CD4-positive, alpha-beta T cell treated with Interleukin-1 beta for 1 hour (primary cell): ENCODE measurements at regions not wholly inside any gene's neighbourhood (a gene's known extent, or its start where the extent isn't known, plus 50 kb on each side); places are given as distances from the start of the nearest gene placed in this dataset.

Source experiments
- DNase-seq, 2 donors: peaks; one replicate each; pipeline ENCODE4 v3.0.0-alpha.2; 2020 to 2022

GRCh38 chr16:62657116-62657515 lies 620.9 kb upstream of the CDH8 start:
- no peak for DNase-seq

- DNase-seq = no peak
These were observed 616.3 kb upstream of the CDH8 start for GRCh38 chr16:62652441-62653120.

DNA sequence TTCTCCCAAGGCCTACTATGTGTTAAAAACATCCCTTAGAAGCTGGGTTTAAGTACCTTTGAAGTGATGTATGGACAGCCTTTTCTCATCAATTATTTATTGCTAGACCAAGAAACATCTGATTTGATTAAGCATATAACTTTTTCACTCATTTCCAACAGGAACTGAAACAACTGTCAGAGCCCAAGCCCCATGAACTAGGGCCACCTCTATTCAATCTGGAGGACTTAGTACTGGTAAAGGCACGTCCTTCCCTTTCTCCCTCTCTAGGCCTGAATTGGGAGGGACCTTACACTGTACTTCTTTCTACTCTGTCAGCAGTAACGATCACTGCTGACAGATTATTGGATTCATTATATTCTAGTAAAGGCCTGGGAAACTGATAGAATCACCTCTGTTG lies 612.0 kb upstream of the CDH8 start:
- no peak for DNase-seq

DNA sequence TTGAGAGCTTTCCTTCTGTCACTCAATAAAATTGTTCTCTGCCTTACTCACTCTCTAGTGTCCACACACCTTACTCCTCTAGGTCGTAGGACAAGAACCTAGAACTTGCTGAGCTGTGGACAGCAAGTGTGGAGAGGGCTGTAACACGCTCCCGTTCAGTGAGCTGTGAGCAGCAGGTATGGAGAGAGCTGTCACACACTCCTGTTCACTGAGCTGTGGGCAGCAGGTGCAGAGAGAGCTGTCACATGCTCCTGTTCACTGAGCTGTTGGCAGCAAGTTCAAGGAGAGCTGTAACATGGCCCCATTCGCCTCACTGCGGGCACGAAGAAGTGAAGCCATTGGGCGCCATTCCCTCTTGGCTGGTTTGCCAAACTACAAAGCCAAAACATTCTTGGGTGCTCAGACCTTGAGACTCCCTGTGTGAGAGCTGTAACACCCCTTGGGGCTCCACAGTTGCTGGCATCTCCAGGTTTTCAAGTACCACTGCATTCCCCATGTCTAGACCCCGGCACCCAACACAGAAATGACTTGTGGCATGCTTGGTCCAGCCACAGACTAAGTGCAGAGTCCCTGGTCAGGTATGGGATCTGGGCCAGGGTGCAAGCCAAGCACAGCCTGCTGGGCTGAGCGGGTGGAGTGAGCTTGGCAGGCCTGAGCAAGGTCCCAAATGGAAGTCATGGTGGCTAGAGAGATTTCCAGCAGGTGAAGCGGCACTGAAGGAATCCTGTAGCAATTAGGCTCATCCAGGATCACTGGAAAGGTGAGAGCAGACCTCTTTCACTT lies 608.0 kb upstream of the CDH8 start:
- DNase-seq = no peak

DNA sequence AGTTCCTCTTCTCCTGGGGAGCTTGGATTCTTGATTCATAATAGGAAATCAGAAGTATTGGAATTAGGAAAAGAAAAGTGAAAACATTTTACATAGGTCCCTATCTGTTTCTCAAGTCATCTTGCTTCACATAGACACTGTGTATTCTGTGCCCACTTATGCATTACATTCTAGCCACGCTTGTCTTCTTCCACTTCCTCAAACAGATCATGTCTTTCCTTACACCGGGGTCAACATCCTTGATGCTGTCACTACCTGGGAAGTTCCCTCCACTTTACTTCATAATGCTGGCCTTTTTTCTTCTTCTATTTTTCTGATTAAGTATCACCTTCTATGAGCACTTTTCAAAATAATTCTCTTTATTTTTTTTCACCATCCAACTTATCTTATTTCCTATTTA lies 606.4 kb upstream of the CDH8 start:
- DNase-seq = no peak

GRCh38 chr16:62639890-62640289 lies 603.7 kb upstream of the CDH8 start:
- DNase-seq = no peak

GRCh38 chr16:62638964-62639870 lies 603.0 kb upstream of the CDH8 start:
- no peak for DNase-seq

DNA sequence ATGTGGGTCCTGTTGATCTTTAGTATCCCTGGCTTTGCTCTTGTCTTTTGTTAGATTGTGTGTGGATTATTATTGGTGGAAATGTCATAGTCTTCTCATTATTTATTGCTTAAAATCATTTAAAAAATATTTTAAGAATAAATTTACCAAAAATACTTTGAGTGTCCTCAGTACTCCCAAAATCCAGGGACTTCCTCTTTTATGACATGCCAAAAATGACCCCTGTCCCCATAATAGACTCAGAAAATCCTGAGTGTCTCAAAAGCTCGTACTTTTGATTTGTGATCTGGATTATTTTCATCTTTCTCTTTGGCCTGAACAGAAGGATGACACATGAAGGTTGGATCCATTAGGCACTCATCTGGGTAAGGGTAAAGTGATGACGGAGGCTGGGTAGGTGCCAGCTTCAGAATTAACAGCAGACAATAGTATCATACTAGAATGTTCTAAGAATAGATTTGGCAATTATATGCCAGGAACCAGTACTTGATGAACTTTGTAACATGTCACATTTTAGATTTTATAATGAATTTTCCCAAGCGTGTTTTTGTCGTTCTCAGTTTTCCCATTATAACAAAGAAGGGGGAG lies 602.2 kb upstream of the CDH8 start:
- no peak for DNase-seq

- DNase-seq = no peak
These were observed 589.1 kb upstream of the CDH8 start for GRCh38 chr16:62625326-62625725.

- DNase-seq = no peak
These were observed 584.0 kb upstream of the CDH8 start for GRCh38 chr16:62620275-62620674.

- no peak for DNase-seq
These were observed 579.3 kb upstream of the CDH8 start for GRCh38 chr16:62615526-62615925.

DNA sequence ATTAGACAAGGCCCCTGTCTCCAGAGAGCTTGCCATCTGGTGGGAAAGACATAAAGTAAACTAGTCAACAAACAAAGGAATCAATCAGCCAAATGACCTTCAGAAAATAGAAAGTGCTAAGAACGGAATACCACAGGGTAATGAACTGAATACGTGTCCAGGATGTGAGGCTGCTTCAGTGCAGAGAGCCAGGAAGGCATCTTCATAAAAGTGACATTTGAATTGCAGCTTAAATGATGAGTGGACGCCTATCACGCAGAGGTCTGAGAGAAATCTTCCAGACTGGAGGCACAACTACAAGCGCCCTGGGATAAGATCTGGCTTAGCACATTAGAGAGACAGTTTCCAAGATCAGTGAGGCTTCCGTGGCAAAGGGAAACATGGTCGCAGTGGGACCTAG lies 574.1 kb upstream of the CDH8 start:
- no peak for DNase-seq

DNA sequence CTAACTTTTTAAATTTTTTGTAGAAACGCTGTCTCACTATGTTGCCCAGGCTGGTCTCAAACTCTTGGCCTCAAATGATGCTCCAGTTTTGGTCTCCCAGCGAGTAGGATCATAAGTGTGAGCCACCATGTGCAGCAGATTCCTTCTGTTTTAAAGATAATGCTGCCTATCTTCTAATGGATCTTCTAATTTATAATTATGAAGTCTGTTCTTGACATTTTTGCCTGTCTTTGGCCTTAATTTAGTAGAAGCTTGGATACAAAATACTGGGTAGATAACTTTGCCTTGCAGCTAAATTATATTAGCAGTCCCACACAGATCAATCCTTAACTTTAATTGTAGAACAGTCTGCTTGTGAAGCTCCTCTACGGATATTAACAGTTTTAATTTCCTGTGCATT lies 566.6 kb upstream of the CDH8 start:
- DNase-seq = no peak

GRCh38 chr16:62597875-62598274 lies 561.6 kb upstream of the CDH8 start:
- no peak for DNase-seq

DNA sequence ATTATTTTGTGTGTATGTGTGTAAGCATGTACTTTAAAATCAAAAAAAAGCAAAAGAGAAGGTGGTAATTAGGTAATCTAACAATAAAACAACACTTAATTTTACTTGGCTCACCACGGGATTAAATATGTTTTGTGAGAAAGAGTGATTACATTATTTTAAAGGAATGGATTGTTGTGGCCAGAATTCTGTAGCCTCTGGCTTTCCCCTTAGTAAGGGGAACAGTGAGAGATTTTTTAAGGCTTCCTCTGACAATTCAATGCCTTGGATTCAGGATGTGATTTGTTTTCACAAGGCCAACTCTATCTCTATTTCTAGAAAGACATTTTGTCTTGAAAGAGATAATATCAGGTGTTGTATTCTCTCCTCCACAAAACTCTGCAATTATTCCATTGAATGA lies 560.3 kb upstream of the CDH8 start:
- DNase-seq = no peak

- DNase-seq = no peak
These were observed 559.9 kb upstream of the CDH8 start for GRCh38 chr16:62596125-62596524.

DNA sequence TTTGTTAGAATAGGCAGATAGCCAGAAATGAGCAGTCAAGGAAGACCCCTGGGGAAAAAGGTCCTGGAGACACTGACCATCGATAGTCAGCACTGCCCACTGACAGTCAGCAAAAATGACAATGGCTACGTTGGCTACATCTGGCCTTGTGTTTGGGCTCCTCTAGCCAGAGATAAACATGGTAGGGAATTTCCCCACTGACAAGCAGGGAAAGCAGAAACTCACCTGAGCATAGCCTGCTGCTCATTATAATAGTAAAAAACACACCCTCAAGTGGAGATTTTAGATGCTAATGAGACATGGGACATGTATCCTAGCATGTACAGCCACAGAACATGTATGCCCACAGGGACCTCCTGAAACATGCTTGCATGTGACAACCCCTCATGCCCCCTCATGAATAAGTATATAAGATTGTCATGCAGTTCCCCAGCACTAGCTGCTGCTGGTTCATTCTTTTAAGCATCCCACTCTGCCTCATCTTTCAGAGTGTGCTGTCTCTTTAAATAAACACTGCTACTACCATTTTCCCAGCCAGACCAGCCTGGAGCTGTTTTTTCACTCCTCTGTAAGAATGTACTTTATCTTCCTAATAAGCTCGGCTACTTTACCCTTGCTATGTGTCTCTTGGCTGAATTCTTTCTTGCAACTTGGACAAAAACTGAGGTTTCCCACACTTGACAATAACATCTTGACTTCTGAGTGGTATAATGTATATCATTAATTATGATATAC lies 550.1 kb upstream of the CDH8 start:
- DNase-seq = no peak

DNA sequence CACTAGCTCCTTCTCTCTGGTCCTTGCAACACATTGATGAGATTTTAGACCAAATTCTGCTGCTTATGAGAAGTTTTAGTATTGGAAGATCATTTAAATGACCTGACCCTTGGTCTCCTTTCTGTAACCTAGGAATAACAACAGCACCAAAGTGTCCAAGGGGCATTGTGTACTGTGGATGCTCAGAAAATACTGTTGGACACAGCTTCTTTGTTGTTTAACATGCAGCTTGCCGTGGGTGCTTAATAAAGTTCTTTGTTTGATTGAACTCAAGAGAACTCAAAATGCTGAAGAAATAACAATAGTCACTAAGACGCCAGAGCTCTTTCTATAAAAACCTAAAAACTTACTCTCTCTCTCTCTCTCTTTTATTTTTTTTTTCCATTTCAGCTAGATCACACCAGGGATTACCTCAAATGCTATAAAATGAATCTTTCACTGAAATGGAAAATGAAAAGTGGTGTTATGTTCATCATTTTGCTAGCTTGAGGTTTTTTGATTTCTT lies 548.9 kb upstream of the CDH8 start:
- DNase-seq = no peak

GRCh38 chr16:62583414-62583813 lies 547.2 kb upstream of the CDH8 start:
- no peak for DNase-seq

GRCh38 chr16:62573466-62573865 lies 537.2 kb upstream of the CDH8 start:
- DNase-seq = no peak

- DNase-seq = no peak
These were observed 532.7 kb upstream of the CDH8 start for GRCh38 chr16:62568926-62569325.

DNA sequence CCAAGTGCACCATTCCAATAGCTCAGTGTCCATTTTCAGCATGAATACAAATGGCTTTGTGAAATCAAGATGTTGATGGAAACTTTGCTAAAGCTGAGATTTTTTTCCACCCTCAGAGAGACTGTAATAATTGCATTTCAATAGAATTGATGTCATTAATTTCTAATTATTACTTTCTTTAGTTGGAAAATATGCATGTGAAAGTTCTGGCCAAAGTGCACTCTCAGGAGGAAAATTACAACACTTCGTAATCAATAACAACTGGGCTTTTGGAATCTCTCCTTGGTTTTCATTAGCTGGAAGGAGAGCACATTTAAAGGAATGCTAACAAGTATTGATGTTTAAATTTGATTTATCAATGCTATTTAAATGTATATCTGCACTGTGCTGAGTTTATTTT lies 529.5 kb upstream of the CDH8 start:
- no peak for DNase-seq
